BLaER1 treated with 17β-estradiol and CSF1 and Interleukin-3, amounts not matched to agents 10 nM and 100 nM (cell line): ENCODE measurements at regions not wholly inside any gene's neighbourhood (a gene's known extent, or its start where the extent isn't known, plus 50 kb on each side); places are given as distances from the start of the nearest gene placed in this dataset.
A peak's percentile ranks its signal among the peaks of the same experiment; 100 is the strongest.

Experiments used
- H3K27ac ChIP-seq, 11 experiments: shearing (Covaris generic); formaldehyde crosslinking; 2 replicates each; pipeline ENCODE4 v1.8.1; 2022
- H3K27me3 ChIP-seq, 11 experiments: shearing (Covaris generic); formaldehyde crosslinking; 2 replicates each; pipeline ENCODE4 v1.8.1; 2022
- H3K36me3 ChIP-seq, 11 experiments: shearing (Covaris generic); formaldehyde crosslinking; 2 replicates each; pipeline ENCODE4 v1.8.1; 2022
- H3K4me1 ChIP-seq, 10 experiments: shearing (Covaris generic); formaldehyde crosslinking; 2 replicates each; pipeline ENCODE4 v1.8.1; 2022
- H3K4me2 ChIP-seq, 11 experiments: shearing (Covaris generic); formaldehyde crosslinking; 2 replicates each; pipeline ENCODE4 v1.8.1; 2022
- H3K4me3 ChIP-seq, 10 experiments: shearing (Covaris generic); formaldehyde crosslinking; 2 replicates each; pipeline ENCODE4 v1.8.1; 2022
- H3K9ac ChIP-seq, 11 experiments: shearing (Covaris generic); formaldehyde crosslinking; 2 replicates each; pipeline ENCODE4 v1.8.1; 2022
- H3K9me3 ChIP-seq, 11 experiments: shearing (Covaris generic); formaldehyde crosslinking; replicated peaks in 1 of 11; 2 replicates each; pipeline ENCODE4 v1.8.1; 2022
- H4K20me1 ChIP-seq, 11 experiments: shearing (Covaris generic); formaldehyde crosslinking; 2 replicates each; pipeline ENCODE4 v1.8.1; 2022
- Cebpa-rat ChIP-seq, 11 experiments: shearing (Covaris generic); IDR thresholded peaks; 2 replicates each; pipeline ENCODE4 v1.8.1; 2022

DNA sequence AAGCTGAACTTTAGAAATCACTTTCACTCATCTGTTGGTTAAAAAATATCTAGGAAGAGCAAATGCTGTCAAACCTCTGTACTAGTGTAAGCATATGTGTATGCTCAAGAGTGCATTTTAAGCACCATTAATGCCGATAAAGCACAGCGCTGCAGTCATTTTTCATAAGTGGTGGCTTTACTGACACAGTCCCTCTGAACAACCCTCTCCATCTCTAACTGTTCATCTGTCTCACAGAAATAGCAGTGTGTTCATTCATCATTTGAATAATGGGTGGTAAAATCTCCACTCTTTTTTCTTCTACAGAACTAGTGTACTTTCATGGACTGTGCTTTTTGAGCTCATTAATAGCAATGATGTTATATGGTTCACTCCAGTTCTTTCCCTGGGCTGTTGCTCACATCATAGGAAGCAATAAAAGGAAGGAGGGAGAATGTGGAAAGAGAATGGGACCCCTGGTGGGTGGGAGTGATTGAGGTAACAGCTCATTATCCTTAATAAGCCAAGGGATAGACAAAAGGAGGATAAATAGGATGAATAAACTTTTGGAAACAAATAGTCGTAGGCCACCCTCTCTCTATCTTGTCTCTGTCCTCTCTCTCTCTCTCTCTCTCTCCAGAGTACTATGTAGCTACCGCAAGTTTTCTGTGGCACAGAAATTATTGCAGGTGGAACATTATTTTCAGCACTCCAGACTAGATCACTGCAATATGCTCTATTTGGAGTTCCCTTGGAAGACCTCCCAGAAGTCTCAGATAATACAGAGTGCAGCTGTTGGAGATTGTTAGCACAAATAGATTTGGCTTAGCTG lies 117.9 kb upstream of the PRDM9 start:
- Histone ChIP-seq H3K9ac (no peak overlapping the region), H3K27me3 (no peaks in the 10 kb centered on the region), H4K20me1 (no peaks in the 10 kb centered on the region), H3K4me3 (no peak overlapping the region), H3K4me2 (no peak overlapping the region), H3K36me3 (no peaks in the 10 kb centered on the region), H3K4me1 (no peaks in the 10 kb centered on the region), H3K9me3 (peaks cover 0 to 5% (median 0%) of the 10 kb centered on the region in 11 experiments; a peak in 1 of 22 replicates), H3K27ac (no peak overlapping the region)
- TF ChIP-seq Cebpa-rat (IDR thresholded peaks at IDR 0.05) = no peak

DNA sequence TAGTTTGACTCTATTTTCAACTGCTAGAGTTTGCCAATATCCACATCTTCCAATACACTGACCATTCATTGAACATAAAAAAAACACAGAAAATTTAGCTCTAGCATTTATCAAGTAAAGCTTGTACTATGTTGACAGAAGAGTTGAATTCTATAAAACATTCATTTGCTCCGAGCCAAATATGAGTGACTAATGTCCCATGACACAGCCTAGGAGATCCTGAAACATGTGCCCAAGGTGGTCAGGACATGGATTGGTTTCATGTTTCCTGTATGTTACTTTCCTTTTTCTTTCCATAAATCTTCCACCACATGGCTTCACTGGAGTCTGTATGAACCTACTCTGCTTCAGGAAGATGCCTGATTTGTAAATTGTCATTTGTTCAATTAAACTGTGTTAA lies 122.4 kb upstream of the PRDM9 start:
- H3K4me2 ChIP-seq = no peak overlapping the region

DNA sequence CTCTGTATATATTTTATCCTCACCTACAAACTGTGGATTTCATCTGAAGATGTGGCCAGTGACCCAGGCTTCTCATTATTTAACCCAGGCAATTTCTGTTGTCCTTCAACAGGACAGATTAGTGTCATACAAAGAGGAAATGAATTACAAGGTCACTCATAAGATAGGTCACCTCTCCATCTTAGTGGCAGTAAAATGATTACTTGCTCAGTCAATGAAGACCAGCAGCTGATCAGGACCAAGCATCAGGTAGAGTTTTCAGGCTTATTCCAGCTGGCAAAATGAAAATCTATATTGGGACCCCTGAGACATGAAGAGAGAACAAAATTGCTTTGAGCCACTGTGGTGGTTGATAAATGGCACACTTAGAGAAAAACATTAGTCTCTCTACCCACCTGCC lies 135.2 kb upstream of the PRDM9 start:
- no peak overlapping the region for H3K4me3 ChIP-seq
- no peaks in the 10 kb centered on the region for H3K36me3 ChIP-seq
- H3K9me3 ChIP-seq = no peaks in the 10 kb centered on the region
- no peak for TF ChIP-seq Cebpa-rat (IDR thresholded peaks at IDR 0.05)
- H3K4me2 ChIP-seq = no peak overlapping the region
- no peak overlapping the region for H3K27ac ChIP-seq
- H4K20me1 ChIP-seq = no peaks in the 10 kb centered on the region
- H3K9ac ChIP-seq = no peak overlapping the region
- no peaks in the 10 kb centered on the region for H3K27me3 ChIP-seq
- H3K4me1 ChIP-seq = no peaks in the 10 kb centered on the region

More for the DNA sequence above, 122.4 kb upstream of the PRDM9 start:
- no peaks in the 10 kb centered on the region for H3K27me3 ChIP-seq
- no peaks in the 10 kb centered on the region for H3K36me3 ChIP-seq
- H3K9me3 ChIP-seq = no peaks in the 10 kb centered on the region
- no peaks in the 10 kb centered on the region for H3K4me1 ChIP-seq
- TF ChIP-seq Cebpa-rat (IDR thresholded peaks at IDR 0.05) = no peak
- no peaks in the 10 kb centered on the region for H4K20me1 ChIP-seq
- H3K9ac ChIP-seq = no peak overlapping the region
- no peak overlapping the region for H3K27ac ChIP-seq
- H3K4me3 ChIP-seq = no peak overlapping the region

DNA sequence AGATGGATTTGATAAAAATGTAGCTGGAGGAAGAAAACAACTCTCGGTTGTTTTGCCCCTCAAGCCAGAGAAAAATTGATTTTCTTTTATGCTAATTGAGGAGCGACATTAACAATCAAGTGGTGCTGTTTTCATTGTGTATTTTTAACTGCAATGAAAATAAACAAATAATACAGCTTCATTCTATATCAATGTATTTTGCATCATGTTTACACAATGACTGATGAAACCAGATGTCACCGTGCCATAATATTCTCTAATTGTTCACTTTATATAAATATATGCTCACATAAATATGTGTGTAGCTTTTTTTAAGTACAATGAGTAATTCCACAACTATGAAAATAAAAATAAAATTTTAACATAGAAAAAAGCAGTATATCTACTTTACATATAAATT lies 139.0 kb upstream of the PRDM9 start:
- Histone ChIP-seq H3K9ac (no peak overlapping the region), H4K20me1 (no peaks in the 10 kb centered on the region), H3K4me1 (no peaks in the 10 kb centered on the region), H3K4me3 (no peak overlapping the region), H3K4me2 (no peak overlapping the region), H3K27ac (no peak overlapping the region), H3K36me3 (no peaks in the 10 kb centered on the region), H3K9me3 (peaks cover 0 to 6% (median 0%) of the 10 kb centered on the region in 11 experiments; a peak in 4 of 22 replicates), H3K27me3 (no peaks in the 10 kb centered on the region)
- TF ChIP-seq Cebpa-rat (IDR thresholded peaks at IDR 0.05) = no peak

DNA sequence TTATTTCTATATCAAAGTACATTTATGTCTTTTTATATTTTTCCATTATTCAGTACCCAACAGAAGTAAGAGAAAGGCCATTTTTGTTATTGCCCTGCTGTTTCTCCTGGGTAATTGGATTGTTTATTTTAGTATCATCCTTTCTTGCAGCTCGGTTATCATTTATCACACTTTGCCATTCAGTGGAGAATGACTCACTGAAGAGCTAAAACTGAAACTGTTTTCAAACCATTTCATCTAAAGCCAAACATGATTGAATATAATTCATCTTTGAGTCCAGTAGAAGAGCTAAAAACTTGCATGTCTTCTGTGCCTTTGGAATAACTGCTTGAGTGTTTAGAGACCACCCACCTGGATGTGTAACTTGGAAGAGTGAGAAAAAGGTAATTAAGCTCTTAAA lies 139.5 kb upstream of the PRDM9 start:
- Histone ChIP-seq H3K9me3 (peaks cover 0 to 11% (median 4%) of the 10 kb centered on the region in 11 experiments; a peak in 17 of 22 replicates), H3K9ac (no peak overlapping the region), H3K27ac (no peak overlapping the region), H3K36me3 (no peaks in the 10 kb centered on the region), H3K4me2 (no peak overlapping the region), H3K4me1 (no peaks in the 10 kb centered on the region), H4K20me1 (no peaks in the 10 kb centered on the region), H3K4me3 (no peak overlapping the region), H3K27me3 (no peaks in the 10 kb centered on the region)
- no peak for TF ChIP-seq Cebpa-rat (IDR thresholded peaks at IDR 0.05)

DNA sequence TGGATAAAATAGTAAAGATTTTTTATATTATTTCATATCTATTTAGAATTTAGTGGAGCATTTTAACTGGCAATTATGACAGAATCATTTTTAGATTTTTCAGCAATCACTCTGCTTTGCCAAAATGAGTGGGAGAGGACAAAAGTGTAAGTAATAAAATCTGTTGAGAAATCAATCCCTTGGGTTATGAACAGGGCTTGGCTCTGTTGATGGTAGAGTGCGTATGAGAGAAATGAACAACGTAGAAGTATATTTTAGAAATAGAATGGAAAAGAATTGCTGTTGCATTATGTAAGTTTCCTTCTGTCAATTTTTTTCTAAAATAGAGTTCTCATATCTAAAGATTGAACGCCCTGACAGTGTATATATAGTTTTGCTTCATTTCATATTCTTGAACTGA lies 154.1 kb upstream of the PRDM9 start:
- H3K36me3 ChIP-seq = no peaks in the 10 kb centered on the region
- no peak overlapping the region for H3K27ac ChIP-seq
- no peak overlapping the region for H3K9ac ChIP-seq
- no peak for TF ChIP-seq Cebpa-rat (IDR thresholded peaks at IDR 0.05)
- H4K20me1 ChIP-seq = no peaks in the 10 kb centered on the region
- H3K4me1 ChIP-seq = peaks cover 0 to 12% (median 5%) of the 10 kb centered on the region in 10 experiments; a peak in 12 of 20 replicates
- H3K9me3 ChIP-seq = no peaks in the 10 kb centered on the region
- H3K4me2 ChIP-seq = no peak overlapping the region
- H3K4me3 ChIP-seq = no peak overlapping the region
- no peaks in the 10 kb centered on the region for H3K27me3 ChIP-seq

DNA sequence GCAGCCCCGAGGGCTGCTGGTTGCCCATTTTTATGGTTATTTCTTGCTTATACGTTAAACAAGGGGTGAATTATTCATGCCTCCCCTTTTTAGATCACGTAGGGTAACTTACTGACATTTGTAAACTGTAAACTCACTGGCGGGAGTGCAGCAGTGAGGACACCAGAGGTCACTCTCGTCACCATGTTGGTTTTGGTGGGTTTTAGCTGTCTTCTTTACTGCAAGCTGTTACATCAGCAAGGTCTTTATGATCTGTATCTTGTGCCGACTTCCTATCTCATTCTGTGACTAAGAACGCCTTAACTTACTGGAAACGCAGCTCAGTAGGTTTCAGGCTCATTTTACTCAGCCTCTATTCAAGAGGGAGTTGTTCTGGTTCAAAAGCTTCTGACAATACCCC lies 155.0 kb upstream of the PRDM9 start:
- H3K9me3 ChIP-seq = no peaks in the 10 kb centered on the region
- peaks cover 0 to 8% (median 0%) of the 10 kb centered on the region in 10 experiments; a peak in 4 of 20 replicates for H3K4me1 ChIP-seq
- H3K27ac ChIP-seq = no peak overlapping the region
- no peaks in the 10 kb centered on the region for H4K20me1 ChIP-seq
- H3K4me3 ChIP-seq = no peak overlapping the region
- H3K36me3 ChIP-seq = no peaks in the 10 kb centered on the region
- no peak for TF ChIP-seq Cebpa-rat (IDR thresholded peaks at IDR 0.05)
- 0 out of 22 replicates have a peak overlapping the region, but pooled peaks of 1 of the 11 experiments have one; percentile 5 for H3K4me2 ChIP-seq
- no peak overlapping the region for H3K9ac ChIP-seq
- no peaks in the 10 kb centered on the region for H3K27me3 ChIP-seq

DNA sequence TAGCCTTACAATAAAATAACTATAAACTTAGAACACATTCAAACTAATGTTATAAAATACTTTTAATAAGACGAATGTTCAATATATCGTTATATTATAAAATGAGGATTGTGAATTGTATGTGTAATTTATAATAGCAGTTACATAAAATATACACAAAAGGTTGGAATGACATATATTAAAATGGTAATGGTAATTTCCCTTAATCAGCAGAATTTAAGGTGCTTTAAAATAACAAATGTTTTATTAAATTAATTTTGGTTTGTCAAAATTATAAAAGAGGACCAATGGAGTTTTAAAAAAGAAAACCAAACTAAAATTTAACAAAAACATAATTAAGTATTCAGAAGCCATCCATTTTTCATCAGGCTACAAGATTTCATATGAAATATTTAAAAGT lies 164.3 kb upstream of the PRDM9 start:
- H3K9ac ChIP-seq = no peak overlapping the region
- no peaks in the 10 kb centered on the region for H3K4me1 ChIP-seq
- H3K27ac ChIP-seq = no peak overlapping the region
- H3K9me3 ChIP-seq = 0 out of 22 replicates have a peak, but pooled peaks cover 0 to 4% (median 0%) of the 10 kb centered on the region in 11 experiments
- H4K20me1 ChIP-seq = no peaks in the 10 kb centered on the region
- no peaks in the 10 kb centered on the region for H3K27me3 ChIP-seq
- H3K4me3 ChIP-seq = no peak overlapping the region
- no peak overlapping the region for H3K4me2 ChIP-seq
- TF ChIP-seq Cebpa-rat (IDR thresholded peaks at IDR 0.05) = no peak
- no peaks in the 10 kb centered on the region for H3K36me3 ChIP-seq

DNA sequence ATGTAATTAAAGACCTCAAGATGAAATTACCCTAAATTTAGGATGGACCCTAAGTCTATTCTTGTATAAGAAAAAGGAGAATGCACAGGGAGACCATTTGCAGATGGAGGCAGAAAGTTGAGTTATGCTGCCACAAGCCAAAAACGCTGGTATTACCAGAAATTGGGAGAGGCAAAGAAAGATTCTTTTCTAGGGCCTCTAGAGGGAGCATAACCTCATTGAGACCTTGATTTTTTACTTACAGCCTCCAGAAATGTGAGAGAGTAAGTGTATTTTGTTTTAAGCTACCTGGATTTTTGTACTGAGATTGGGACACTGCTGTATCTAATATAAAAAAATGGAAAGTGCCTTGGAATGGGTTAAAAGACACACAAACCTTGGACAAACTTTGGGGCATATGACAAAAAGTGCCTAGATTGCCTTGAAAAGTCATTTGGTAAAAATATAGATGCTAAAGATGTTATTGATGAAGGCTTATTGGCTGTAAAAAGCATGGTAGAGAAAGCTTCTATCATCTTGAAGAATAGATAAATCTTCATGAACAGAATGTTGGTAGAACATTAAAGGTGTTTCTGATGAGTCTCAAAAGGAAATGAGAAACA lies 174.7 kb upstream of the PRDM9 start:
- H3K9ac ChIP-seq = no peak overlapping the region
- H4K20me1 ChIP-seq = no peaks in the 10 kb centered on the region
- H3K27ac ChIP-seq = no peak overlapping the region
- H3K4me2 ChIP-seq = no peak overlapping the region
- H3K4me1 ChIP-seq = no peaks in the 10 kb centered on the region
- no peak for TF ChIP-seq Cebpa-rat (IDR thresholded peaks at IDR 0.05)
- H3K27me3 ChIP-seq = no peaks in the 10 kb centered on the region
- H3K4me3 ChIP-seq = no peak overlapping the region
- H3K9me3 ChIP-seq = no peaks in the 10 kb centered on the region
- H3K36me3 ChIP-seq = no peaks in the 10 kb centered on the region

DNA sequence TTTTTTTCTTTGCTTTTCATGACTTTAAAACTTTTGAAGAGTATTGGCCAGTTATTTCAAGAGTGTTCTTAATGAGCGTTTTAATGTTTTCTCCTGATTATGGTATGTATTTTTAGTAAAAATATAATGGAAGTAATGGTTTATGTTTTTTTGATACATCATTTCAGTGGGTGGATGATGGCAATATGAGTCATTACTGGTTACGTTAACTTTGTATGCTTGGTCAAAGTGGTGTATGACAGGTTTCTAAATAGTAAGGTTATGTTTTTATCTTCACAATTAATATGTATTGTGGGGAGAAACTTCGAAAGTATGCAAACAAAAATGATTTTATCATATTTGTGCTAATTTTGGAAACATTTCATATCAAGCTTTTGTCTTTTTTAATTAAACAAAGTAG lies 176.7 kb upstream of the PRDM9 start:
- H3K4me1 ChIP-seq = no peaks in the 10 kb centered on the region
- no peak overlapping the region for H3K27ac ChIP-seq
- no peaks in the 10 kb centered on the region for H3K9me3 ChIP-seq

More for the DNA sequence above, 176.7 kb upstream of the PRDM9 start:
- Histone ChIP-seq H3K4me2 (no peak overlapping the region), H3K36me3 (no peaks in the 10 kb centered on the region), H3K27me3 (no peaks in the 10 kb centered on the region), H4K20me1 (no peaks in the 10 kb centered on the region), H3K4me3 (no peak overlapping the region), H3K9ac (no peak overlapping the region)
- TF ChIP-seq Cebpa-rat (IDR thresholded peaks at IDR 0.05) = no peak
